ENCODE measurements at regions not wholly inside any gene's neighbourhood (a gene's known extent, or its start where the extent isn't known, plus 50 kb on each side); places are given as distances from the start of the nearest gene placed in this dataset.
A peak's percentile ranks its signal among the peaks of the same experiment; 100 is the strongest.

- no peaks in the 10 kb centered on the region for H3K36me3 ChIP-seq
- H3K4me3 ChIP-seq, result no peak overlapping the region
- peaks cover 0 to 14% of the 10 kb centered on the region in 2 donors for H3K9me3 ChIP-seq
- TF ChIP-seq, protein P1, sequence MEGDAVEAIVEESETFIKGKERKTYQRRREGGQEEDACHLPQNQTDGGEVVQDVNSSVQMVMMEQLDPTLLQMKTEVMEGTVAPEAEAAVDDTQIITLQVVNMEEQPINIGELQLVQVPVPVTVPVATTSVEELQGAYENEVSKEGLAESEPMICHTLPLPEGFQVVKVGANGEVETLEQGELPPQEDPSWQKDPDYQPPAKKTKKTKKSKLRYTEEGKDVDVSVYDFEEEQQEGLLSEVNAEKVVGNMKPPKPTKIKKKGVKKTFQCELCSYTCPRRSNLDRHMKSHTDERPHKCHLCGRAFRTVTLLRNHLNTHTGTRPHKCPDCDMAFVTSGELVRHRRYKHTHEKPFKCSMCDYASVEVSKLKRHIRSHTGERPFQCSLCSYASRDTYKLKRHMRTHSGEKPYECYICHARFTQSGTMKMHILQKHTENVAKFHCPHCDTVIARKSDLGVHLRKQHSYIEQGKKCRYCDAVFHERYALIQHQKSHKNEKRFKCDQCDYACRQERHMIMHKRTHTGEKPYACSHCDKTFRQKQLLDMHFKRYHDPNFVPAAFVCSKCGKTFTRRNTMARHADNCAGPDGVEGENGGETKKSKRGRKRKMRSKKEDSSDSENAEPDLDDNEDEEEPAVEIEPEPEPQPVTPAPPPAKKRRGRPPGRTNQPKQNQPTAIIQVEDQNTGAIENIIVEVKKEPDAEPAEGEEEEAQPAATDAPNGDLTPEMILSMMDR (IDR thresholded peaks at IDR 0.05), result no peak
- H3K4me1 ChIP-seq, result no peaks in the 10 kb centered on the region
- intact Hi-C loops (cut with DNase I), result no loop called here
- H3K27me3 ChIP-seq, result no peaks in the 10 kb centered on the region
- H3K27ac ChIP-seq, result no peak overlapping the region
- ATAC-seq (no peak), DNase-seq (peak in 1 of 4 donors; percentile 34)
Measured at GRCh38 chr11:55719608-55720160, 53.6 kb upstream of the OR5D13 start.
